Uterus (tissue), 2 donors: ENCODE measurements at regions not wholly inside any gene's neighbourhood (a gene's known extent, or its start where the extent isn't known, plus 50 kb on each side); places are given as distances from the start of the nearest gene placed in this dataset.

ENCODE experiments used
- POLR2A ChIP-seq, 2 donors: fragments of 450-650 bp; IDR thresholded peaks; one replicate each; pipeline ENCODE4 v1.6.1; 2016; ENCODE audit warnings: antibody characterized with exemption in 2 of 2, mild to moderate bottlenecking in 1 of 2, moderate library complexity in 1 of 2
- TF ChIP-seq, protein P1 (sequence below), 4 experiments: fragments of 200-600 bp in 2 of 4; fragments of 450-650 bp in 2 of 4; sonication (generic) in 2 of 4; IDR thresholded peaks; one replicate each; pipeline ENCODE4 v1.5.1; 2016 to 2019; ENCODE audit warnings: antibody characterized with exemption in 4 of 4, mild to moderate bottlenecking in 2 of 4, moderate library complexity in 1 of 4

- TF ChIP-seq, protein P1, sequence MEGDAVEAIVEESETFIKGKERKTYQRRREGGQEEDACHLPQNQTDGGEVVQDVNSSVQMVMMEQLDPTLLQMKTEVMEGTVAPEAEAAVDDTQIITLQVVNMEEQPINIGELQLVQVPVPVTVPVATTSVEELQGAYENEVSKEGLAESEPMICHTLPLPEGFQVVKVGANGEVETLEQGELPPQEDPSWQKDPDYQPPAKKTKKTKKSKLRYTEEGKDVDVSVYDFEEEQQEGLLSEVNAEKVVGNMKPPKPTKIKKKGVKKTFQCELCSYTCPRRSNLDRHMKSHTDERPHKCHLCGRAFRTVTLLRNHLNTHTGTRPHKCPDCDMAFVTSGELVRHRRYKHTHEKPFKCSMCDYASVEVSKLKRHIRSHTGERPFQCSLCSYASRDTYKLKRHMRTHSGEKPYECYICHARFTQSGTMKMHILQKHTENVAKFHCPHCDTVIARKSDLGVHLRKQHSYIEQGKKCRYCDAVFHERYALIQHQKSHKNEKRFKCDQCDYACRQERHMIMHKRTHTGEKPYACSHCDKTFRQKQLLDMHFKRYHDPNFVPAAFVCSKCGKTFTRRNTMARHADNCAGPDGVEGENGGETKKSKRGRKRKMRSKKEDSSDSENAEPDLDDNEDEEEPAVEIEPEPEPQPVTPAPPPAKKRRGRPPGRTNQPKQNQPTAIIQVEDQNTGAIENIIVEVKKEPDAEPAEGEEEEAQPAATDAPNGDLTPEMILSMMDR (IDR thresholded peaks at IDR 0.05), result no peak
- TF ChIP-seq POLR2A (IDR thresholded peaks at IDR 0.05), result no peak
Observed at GRCh38 chr6:164415832-164416563, 893.4 kb downstream of the C6orf118 start.
